DMS 273 (cell line): ENCODE measurements at regions not wholly inside any gene's neighbourhood (a gene's known extent, or its start where the extent isn't known, plus 50 kb on each side); places are given as distances from the start of the nearest gene placed in this dataset.
"Not testable (repeated sequence)": the region's sequence is repeated elsewhere in the genome, so short reads cannot be mapped to it uniquely, and the experiment has no call there.

Experiments
- DNase-seq: peaks from one replicate; lab custom pipeline; 2025; ENCODE audit not compliant: unreplicated experiment; lab: John Stamatoyannopoulos, UW

- no peak for DNase-seq
Measured at GRCh38 chr10:121316432-121316831, 281.8 kb downstream of the FGFR2 start.

- DNase-seq = no peak
Measured at GRCh38 chr10:121317374-121317773, 280.9 kb downstream of the FGFR2 start.

- no peak for DNase-seq
Measured at GRCh38 chr10:121322046-121322445, 276.2 kb downstream of the FGFR2 start.

- DNase-seq = peak; percentile 43
Measured at GRCh38 chr10:121322776-121323175, 275.5 kb downstream of the FGFR2 start.

- no peak for DNase-seq
Measured at GRCh38 chr10:121323443-121323842, 274.8 kb downstream of the FGFR2 start.

GRCh38 chr10:121324678-121325213 is 273.5 kb downstream of the FGFR2 start:
- no peak for DNase-seq

- no peak for DNase-seq
Measured at GRCh38 chr10:121325490-121326231, 272.6 kb downstream of the FGFR2 start.

GRCh38 chr10:121326905-121327304 is 271.3 kb downstream of the FGFR2 start:
- DNase-seq = no peak

GRCh38 chr10:121327727-121328126 is 270.5 kb downstream of the FGFR2 start:
- DNase-seq = no peak

- DNase-seq = not testable (repeated sequence)
Measured at GRCh38 chr10:121329631-121330030, 268.6 kb downstream of the FGFR2 start.

- no peak for DNase-seq
Measured at GRCh38 chr10:121330563-121330962, 267.7 kb downstream of the FGFR2 start.

- DNase-seq = no peak
Measured at GRCh38 chr10:121332353-121332752, 265.9 kb downstream of the FGFR2 start.

- peak; percentile 3 for DNase-seq
Measured at GRCh38 chr10:121332829-121333765, 265.1 kb downstream of the FGFR2 start.

GRCh38 chr10:121335386-121335925 is 262.8 kb downstream of the FGFR2 start:
- DNase-seq = no peak

GRCh38 chr10:121337427-121337826 is 260.8 kb downstream of the FGFR2 start:
- no peak for DNase-seq

GRCh38 chr10:121338206-121338980 is 259.9 kb downstream of the FGFR2 start:
- DNase-seq = peak; percentile 78

- DNase-seq = peak; percentile 27
Measured at GRCh38 chr10:121339114-121339513, 259.1 kb downstream of the FGFR2 start.

GRCh38 chr10:121340271-121340831 is 257.9 kb downstream of the FGFR2 start:
- no peak for DNase-seq

- no peak for DNase-seq
Measured at GRCh38 chr10:121351540-121351939, 246.7 kb downstream of the FGFR2 start.

- DNase-seq = no peak
Measured at GRCh38 chr10:121352231-121352855, 245.9 kb downstream of the FGFR2 start.
